SH-SY5Y (cell line): ENCODE measurements at regions not wholly inside any gene's neighbourhood (a gene's known extent, or its start where the extent isn't known, plus 50 kb on each side); places are given as distances from the start of the nearest gene placed in this dataset.

Experiments used
- GATA2 ChIP-seq: IDR thresholded peaks from 2 replicates; pipeline ENCODE4 v1.6.1; 2011; ENCODE audit warnings: mild to moderate bottlenecking, low read depth, low read length
- GATA3 ChIP-seq: IDR thresholded peaks from 2 replicates; pipeline ENCODE4 v1.6.1; 2011; ENCODE audit warnings: low read depth, mild to moderate bottlenecking, low read length, moderate library complexity

GRCh38 chr1:168792142-168792541 is 63.1 kb upstream of the DPT start:
- TF ChIP-seq GATA3 (no peak), GATA2 (no peak)
